Endodermal cell (in vitro differentiated cells): ENCODE measurements at regions not wholly inside any gene's neighbourhood (a gene's known extent, or its start where the extent isn't known, plus 50 kb on each side); places are given as distances from the start of the nearest gene placed in this dataset.
"Not testable (repeated sequence)": the region's sequence is repeated elsewhere in the genome, so short reads cannot be mapped to it uniquely, and the experiment has no call there.

Source experiments
- DNase-seq: peaks from one replicate; pipeline ENCODE4 v3.0.0-alpha.2; 2017
- H3K27ac ChIP-seq: 2 replicates; pipeline ENCODE4 v1.5.1; 2013; ENCODE audit warnings: mild to moderate bottlenecking, low read depth, low read length, moderate library complexity
- H3K27me3 ChIP-seq: 2 replicates; pipeline ENCODE4 v1.6.1; 2013; ENCODE audit warnings: mild to moderate bottlenecking, low read length, moderate library complexity; ENCODE audit not compliant: insufficient read depth, control insufficient read depth, poor library complexity, severe bottlenecking
- H3K36me3 ChIP-seq: 2 replicates; pipeline ENCODE4 v1.7.0; 2013; ENCODE audit warnings: mild to moderate bottlenecking, low read length, moderate library complexity; ENCODE audit not compliant: control insufficient read depth, insufficient read depth
- H3K4me1 ChIP-seq: one replicate; pipeline ENCODE4 v1.7.0; 2013; ENCODE audit warnings: low read length; ENCODE audit not compliant: control insufficient read depth, insufficient read depth
- H3K4me3 ChIP-seq: 2 replicates; pipeline ENCODE4 v1.5.1; 2013; ENCODE audit warnings: mild to moderate bottlenecking, low read length, moderate library complexity
- H3K9ac ChIP-seq: 2 replicates; pipeline ENCODE4 v1.6.1; 2013; ENCODE audit warnings: mild to moderate bottlenecking, low read length, moderate library complexity; ENCODE audit not compliant: poor library complexity, severe bottlenecking; ENCODE audit errors: extremely low read depth
- H3K9me3 ChIP-seq: 2 replicates; pipeline ENCODE4 v1.6.1; 2013; ENCODE audit warnings: mild to moderate bottlenecking, low read length, moderate library complexity; ENCODE audit not compliant: control insufficient read depth
- H3K27ac Mint-ChIP-seq: 2 replicates; pipeline ENCODE4 v1.8.0; 2020; ENCODE audit warnings: mixed read lengths
- H3K27me3 Mint-ChIP-seq: 2 replicates; pipeline ENCODE4 v1.8.0; 2021; ENCODE audit warnings: mild to moderate bottlenecking, mixed read lengths; ENCODE audit not compliant: insufficient read depth
- H3K36me3 Mint-ChIP-seq: 2 replicates; pipeline ENCODE4 v1.8.0; 2020; ENCODE audit warnings: low read depth, mixed read lengths
- H3K4me1 Mint-ChIP-seq: 2 replicates; pipeline ENCODE4 v1.8.0; 2020; ENCODE audit warnings: mixed read lengths
- H3K4me3 Mint-ChIP-seq: 2 replicates; pipeline ENCODE4 v1.8.0; 2020; ENCODE audit warnings: mild to moderate bottlenecking, moderate library complexity, mixed read lengths
- H3K9me3 Mint-ChIP-seq: 2 replicates; pipeline ENCODE4 v1.8.0; 2020; ENCODE audit warnings: mild to moderate bottlenecking, mixed read lengths
- WGBS, 2 experiments: methylation state at CpG; one replicate each; pipeline versions ENCODE4 v1.1.5 to v1.1.7; 2013; ENCODE audit warnings: missing lambda C conversion rate in 2 of 2, mixed read lengths in 1 of 2; ENCODE audit not compliant: insufficient coverage in 1 of 2, insufficient read length in 1 of 2; 5-methylcytosine and 5-hydroxymethylcytosine counted together
- TF ChIP-seq, protein P1 (sequence below): fragments of 200-600 bp; sonication (generic); conservative IDR thresholded peaks from 2 replicates; pipeline ENCODE4 v1.5.0; 2021; ENCODE audit warnings: antibody characterized with exemption, mild to moderate bottlenecking

DNA sequence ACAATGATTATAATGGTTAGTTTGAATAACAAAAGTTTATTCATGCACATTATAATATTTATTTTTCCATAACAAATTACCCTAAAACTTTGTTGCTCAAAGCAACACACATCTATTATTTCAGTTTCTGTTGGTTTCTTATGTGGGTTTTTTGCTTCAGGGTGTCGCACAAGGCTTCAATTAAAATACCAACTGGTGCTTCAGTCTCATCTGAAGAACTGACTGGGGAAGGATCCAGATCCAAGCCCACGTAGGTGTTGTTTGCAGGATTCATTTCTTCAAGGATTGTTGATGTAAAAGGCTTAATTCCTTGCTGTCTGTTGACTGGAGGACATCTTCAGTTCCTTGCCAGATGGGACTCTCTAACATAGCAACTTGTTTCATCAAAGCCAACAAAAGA lies 747.2 kb upstream of the PCDH20 start:
- Histone ChIP-seq H3K27ac (no peak overlapping the region), H3K4me3 (no peak overlapping the region), H3K9me3 (no peaks in the 10 kb centered on the region), H3K27me3 (no peaks in the 10 kb centered on the region), H3K9ac (no peak overlapping the region), H3K36me3 (no peaks in the 10 kb centered on the region), H3K4me1 (no peaks in the 10 kb centered on the region)
- no peaks in the 10 kb centered on the region for H3K27me3 Mint-ChIP-seq
- no peak overlapping the region for H3K4me3 Mint-ChIP-seq
- H3K36me3 Mint-ChIP-seq = no peaks in the 10 kb centered on the region
- peaks cover 4% of the 10 kb centered on the region for H3K9me3 Mint-ChIP-seq
- 82 to 83% methylated on average over 1 to 2 of the region's 2 CpGs for WGBS, 2 experiments
- no peaks in the 10 kb centered on the region for H3K4me1 Mint-ChIP-seq
- no peak overlapping the region for H3K27ac Mint-ChIP-seq
- no peak for DNase-seq
- TF ChIP-seq, protein P1, sequence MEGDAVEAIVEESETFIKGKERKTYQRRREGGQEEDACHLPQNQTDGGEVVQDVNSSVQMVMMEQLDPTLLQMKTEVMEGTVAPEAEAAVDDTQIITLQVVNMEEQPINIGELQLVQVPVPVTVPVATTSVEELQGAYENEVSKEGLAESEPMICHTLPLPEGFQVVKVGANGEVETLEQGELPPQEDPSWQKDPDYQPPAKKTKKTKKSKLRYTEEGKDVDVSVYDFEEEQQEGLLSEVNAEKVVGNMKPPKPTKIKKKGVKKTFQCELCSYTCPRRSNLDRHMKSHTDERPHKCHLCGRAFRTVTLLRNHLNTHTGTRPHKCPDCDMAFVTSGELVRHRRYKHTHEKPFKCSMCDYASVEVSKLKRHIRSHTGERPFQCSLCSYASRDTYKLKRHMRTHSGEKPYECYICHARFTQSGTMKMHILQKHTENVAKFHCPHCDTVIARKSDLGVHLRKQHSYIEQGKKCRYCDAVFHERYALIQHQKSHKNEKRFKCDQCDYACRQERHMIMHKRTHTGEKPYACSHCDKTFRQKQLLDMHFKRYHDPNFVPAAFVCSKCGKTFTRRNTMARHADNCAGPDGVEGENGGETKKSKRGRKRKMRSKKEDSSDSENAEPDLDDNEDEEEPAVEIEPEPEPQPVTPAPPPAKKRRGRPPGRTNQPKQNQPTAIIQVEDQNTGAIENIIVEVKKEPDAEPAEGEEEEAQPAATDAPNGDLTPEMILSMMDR = no peak

DNA sequence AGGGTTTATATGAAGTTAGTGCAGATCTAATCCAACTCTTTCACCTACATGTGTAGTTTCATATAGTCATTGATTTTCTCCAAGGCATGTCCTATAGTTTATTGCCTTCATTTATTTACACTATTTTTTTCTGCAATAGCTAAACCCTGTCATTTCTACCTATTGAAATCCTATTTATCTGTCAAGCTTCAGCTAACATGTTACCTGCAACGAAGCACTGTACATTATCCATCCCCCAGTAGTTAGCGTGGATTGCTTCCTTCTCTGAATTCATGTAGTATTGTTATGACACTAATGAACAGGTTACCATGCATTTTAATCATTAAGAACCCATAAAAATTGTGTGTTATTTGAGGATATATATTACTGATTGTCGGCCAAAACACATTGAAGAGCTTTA lies 742.9 kb upstream of the PCDH20 start:
- H3K9me3 Mint-ChIP-seq = peaks cover 13% of the 10 kb centered on the region
- no peaks in the 10 kb centered on the region for H3K27me3 Mint-ChIP-seq
- Histone ChIP-seq H3K4me3 (no peak overlapping the region), H3K27me3 (no peaks in the 10 kb centered on the region), H3K36me3 (no peaks in the 10 kb centered on the region), H3K9me3 (no peaks in the 10 kb centered on the region), H3K27ac (no peak overlapping the region), H3K4me1 (no peaks in the 10 kb centered on the region), H3K9ac (no peak overlapping the region)
- DNase-seq = no peak
- 86% methylated on average over 2 of the region's 3 CpGs; no CpG with 5 or more reads in 1 of the 2 experiments for WGBS, 2 experiments
- peaks cover 1% of the 10 kb centered on the region for H3K36me3 Mint-ChIP-seq
- TF ChIP-seq, protein P1 = no peak
- H3K4me1 Mint-ChIP-seq = no peaks in the 10 kb centered on the region
- no peak overlapping the region for H3K4me3 Mint-ChIP-seq
- no peak overlapping the region for H3K27ac Mint-ChIP-seq

DNA sequence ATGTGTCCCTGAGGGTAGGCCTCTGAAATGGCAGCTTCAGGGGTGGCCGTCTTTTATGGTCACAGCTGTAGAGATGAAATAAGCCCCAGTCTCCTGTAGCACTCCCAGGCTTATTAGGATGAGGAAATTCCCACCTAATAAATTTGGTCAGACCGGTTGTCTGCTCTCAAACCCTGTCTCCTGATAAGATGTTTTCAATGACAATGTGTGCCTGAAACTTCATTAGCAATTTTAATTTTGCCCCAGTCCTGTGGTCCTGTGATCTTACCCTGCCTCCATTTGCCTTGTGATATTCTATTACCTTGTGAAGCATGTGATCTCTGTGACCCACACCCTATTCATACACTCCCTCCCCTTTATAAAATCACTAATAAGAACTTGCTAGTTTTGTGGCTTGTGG lies 736.1 kb upstream of the PCDH20 start:
- H3K27me3 ChIP-seq, H3K36me3 ChIP-seq, H3K27ac Mint-ChIP-seq, H3K4me1 Mint-ChIP-seq, H3K4me3 Mint-ChIP-seq, H3K9ac ChIP-seq, H3K4me3 ChIP-seq, H3K27me3 Mint-ChIP-seq, H3K4me1 ChIP-seq, DNase-seq, H3K27ac ChIP-seq: not testable (repeated sequence)
- H3K9me3 Mint-ChIP-seq = peaks cover 60% of the 10 kb centered on the region
- H3K36me3 Mint-ChIP-seq = peaks cover 13% of the 10 kb centered on the region
- 50 to 87% methylated on average over 2 of the region's 2 CpGs for WGBS, 2 experiments
- H3K9me3 ChIP-seq = peaks cover 28% of the 10 kb centered on the region

DNA sequence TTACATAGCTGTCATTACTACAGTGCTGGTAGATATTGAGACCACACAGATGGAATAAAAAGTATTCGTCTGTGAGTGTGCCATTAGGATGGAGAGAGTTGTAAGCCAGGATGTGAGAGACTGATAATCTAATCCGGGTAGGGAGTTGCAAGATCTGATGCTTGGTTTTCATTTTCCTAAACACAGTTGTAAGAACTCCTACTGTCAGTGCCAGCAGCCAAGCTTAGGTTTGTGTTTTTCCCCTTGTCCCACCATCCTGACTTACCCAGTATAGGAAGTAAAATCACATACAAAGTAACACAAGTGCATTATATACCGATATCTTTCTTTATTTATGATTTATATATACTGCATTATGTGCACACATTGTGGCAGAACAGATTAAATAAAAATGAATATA lies 726.4 kb upstream of the PCDH20 start:
- Mint-ChIP-seq H3K27ac (no peak overlapping the region), H3K27me3 (no peaks in the 10 kb centered on the region), H3K36me3 (peaks cover 27% of the 10 kb centered on the region), H3K4me1 (no peaks in the 10 kb centered on the region), H3K4me3 (no peak overlapping the region), H3K9me3 (peaks cover 53% of the 10 kb centered on the region)
- H3K9me3 ChIP-seq = peaks cover 67% of the 10 kb centered on the region
- no peaks in the 10 kb centered on the region for H3K27me3 ChIP-seq
- no peaks in the 10 kb centered on the region for H3K4me1 ChIP-seq
- TF ChIP-seq, protein P1 = no peak
- H3K36me3 ChIP-seq = no peaks in the 10 kb centered on the region
- no peak overlapping the region for H3K27ac ChIP-seq
- WGBS, 2 experiments = 89 to 100% methylated on average over 2 of the region's 3 CpGs
- no peak for DNase-seq
- H3K4me3 ChIP-seq = peak overlapping the region; percentile 51
- no peak overlapping the region for H3K9ac ChIP-seq
